HFF-Myc (cell line): ENCODE measurements at regions not wholly inside any gene's neighbourhood (a gene's known extent, or its start where the extent isn't known, plus 50 kb on each side); places are given as distances from the start of the nearest gene placed in this dataset.

Experiments used
- DNase-seq: peaks from one replicate; pipeline ENCODE4 v3.0.0-alpha.2; 2011; ENCODE audit warnings: low read depth; ENCODE audit errors: extremely low read depth
- H3K4me3 ChIP-seq: replicated peaks from 2 replicates; pipeline ENCODE4 v1.5.1; 2011; ENCODE audit warnings: low read depth, mild to moderate bottlenecking, control low read depth, low read length
- CTCF ChIP-seq: IDR thresholded peaks from 2 replicates; pipeline ENCODE4 v1.5.1; 2012; ENCODE audit warnings: mild to moderate bottlenecking, low read depth, low read length, control low read depth; ENCODE audit errors: missing control alignments

GRCh38 chr12:66838366-66838765 lies 159.5 kb upstream of the GRIP1 start:
- TF ChIP-seq CTCF, result no peak
- no peak overlapping the region for H3K4me3 ChIP-seq
- DNase-seq, result no peak

GRCh38 chr12:66848967-66849366 lies 170.1 kb upstream of the GRIP1 start:
- no peak overlapping the region for H3K4me3 ChIP-seq
- DNase-seq, result no peak
- no peak for TF ChIP-seq CTCF

- TF ChIP-seq CTCF, result no peak
- no peak overlapping the region for H3K4me3 ChIP-seq
- no peak for DNase-seq
These were observed 172.3 kb upstream of the GRIP1 start for GRCh38 chr12:66851134-66851533.

- no peak for TF ChIP-seq CTCF
- no peak overlapping the region for H3K4me3 ChIP-seq
These were observed 173.2 kb upstream of the GRIP1 start for GRCh38 chr12:66852091-66852490.

GRCh38 chr12:66852765-66853164 lies 173.9 kb upstream of the GRIP1 start:
- no peak overlapping the region for H3K4me3 ChIP-seq
- TF ChIP-seq CTCF, result no peak
- no peak for DNase-seq

More at GRCh38 chr12:66852091-66852490, 173.2 kb upstream of the GRIP1 start:
- DNase-seq, result no peak

GRCh38 chr12:66859751-66860440 lies 181.0 kb upstream of the GRIP1 start:
- TF ChIP-seq CTCF, result no peak
- H3K4me3 ChIP-seq, result no peak overlapping the region
- DNase-seq, result no peak
